HL-60 (cell line): ENCODE measurements at regions not wholly inside any gene's neighbourhood (a gene's known extent, or its start where the extent isn't known, plus 50 kb on each side); places are given as distances from the start of the nearest gene placed in this dataset.

Experiments used
- DNase-seq, 2 experiments: peaks; one replicate each; pipeline ENCODE4 v3.0.0-alpha.2; 2010 to 2020; ENCODE audit warnings: low read depth in 1 of 2, low spot score in 1 of 2
- H3K27ac ChIP-seq: fragments of 250-450 bp; sonication (Bioruptor Pico); replicated peaks from 2 replicates; pipeline ENCODE4 v1.5.1; 2020; ENCODE audit warnings: mild to moderate bottlenecking, moderate library complexity
- H3K27me3 ChIP-seq: fragments of 250-450 bp; sonication (Bioruptor Pico); 2 replicates; pipeline ENCODE4 v1.5.1; 2021; ENCODE audit warnings: mild to moderate bottlenecking, moderate library complexity; ENCODE audit not compliant: insufficient read depth, poor library complexity, severe bottlenecking
- H3K4me3 ChIP-seq: replicated peaks from 2 replicates; pipeline ENCODE4 v1.5.1; 2011; ENCODE audit warnings: mild to moderate bottlenecking, control low read depth, low read length; ENCODE audit not compliant: insufficient read depth
- CTCF ChIP-seq: IDR thresholded peaks from one replicate; pipeline ENCODE4 v1.5.1; 2011; ENCODE audit warnings: low read length, control low read depth, inconsistent platforms; ENCODE audit not compliant: insufficient read depth
- GABPA ChIP-seq: IDR thresholded peaks from 2 replicates; pipeline ENCODE4 v1.6.1; 2012; ENCODE audit warnings: low read depth
- POLR2AphosphoS5 ChIP-seq: IDR thresholded peaks from 2 replicates; pipeline ENCODE4 v1.6.1; 2012; ENCODE audit warnings: low read depth
- REST ChIP-seq: IDR thresholded peaks from 2 replicates; pipeline ENCODE4 v1.6.1; 2012; ENCODE audit warnings: low read depth; ENCODE audit not compliant: insufficient replicate concordance
- SPI1 ChIP-seq: IDR thresholded peaks from 2 replicates; pipeline ENCODE4 v1.6.1; 2012; ENCODE audit warnings: low read depth, mild to moderate bottlenecking, borderline replicate concordance

DNA sequence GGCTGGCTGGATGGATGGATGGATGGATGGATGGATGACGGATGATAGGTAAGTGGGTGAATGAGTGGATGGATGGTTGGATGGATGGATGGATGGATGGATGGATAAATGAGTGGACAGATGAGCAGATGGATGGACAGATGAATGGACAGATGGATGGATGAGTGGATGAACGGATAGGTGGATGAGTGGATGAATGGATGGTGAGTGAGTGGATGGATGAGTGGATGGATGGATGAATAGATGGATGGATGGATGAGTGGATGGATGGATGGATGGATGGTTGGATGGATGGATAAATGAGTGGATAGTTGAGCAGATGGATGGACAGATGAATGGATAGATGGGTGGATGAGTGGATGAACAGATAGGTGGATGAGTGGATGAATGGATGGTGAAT is 340.7 kb upstream of the AUTS2 start:
- Histone ChIP-seq H3K4me3 (no peak overlapping the region), H3K27ac (no peak overlapping the region), H3K27me3 (no peaks in the 10 kb centered on the region)
- no peak for DNase-seq
- TF ChIP-seq CTCF (no peak), GABPA (no peak), POLR2AphosphoS5 (no peak), REST (no peak), SPI1 (no peak)

GRCh38 chr7:69259445-69259844 is 338.8 kb upstream of the AUTS2 start:
- no peak for DNase-seq
- Histone ChIP-seq H3K27ac (no peak overlapping the region), H3K27me3 (no peaks in the 10 kb centered on the region), H3K4me3 (no peak overlapping the region)
- TF ChIP-seq GABPA (no peak), SPI1 (no peak), POLR2AphosphoS5 (no peak), CTCF (no peak), REST (no peak)

DNA sequence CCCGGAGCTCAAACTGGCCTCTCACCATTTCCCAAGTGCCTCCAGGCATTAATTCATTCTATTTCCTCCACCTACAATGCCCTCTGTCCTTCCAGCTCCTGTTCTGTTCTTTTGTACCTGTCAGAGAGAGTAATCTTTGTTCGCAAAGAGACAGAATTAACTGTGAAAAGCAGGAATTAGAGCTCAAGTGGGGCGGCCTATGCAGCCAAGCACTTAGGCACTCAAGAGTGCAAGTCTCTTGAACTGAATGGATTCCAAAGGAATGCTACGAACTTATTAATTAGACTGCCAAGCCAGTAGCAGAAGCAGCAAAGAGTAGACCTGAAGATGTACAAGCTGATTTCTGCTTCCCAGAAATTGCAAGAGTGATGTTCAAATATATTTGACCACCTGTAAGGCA is 338.3 kb upstream of the AUTS2 start:
- no peak for DNase-seq
- TF ChIP-seq CTCF (no peak), REST (no peak), POLR2AphosphoS5 (no peak), SPI1 (no peak), GABPA (no peak)
- H3K27ac ChIP-seq = no peak overlapping the region
- no peaks in the 10 kb centered on the region for H3K27me3 ChIP-seq
- no peak overlapping the region for H3K4me3 ChIP-seq
